ENCODE measurements at regions not wholly inside any gene's neighbourhood (a gene's known extent, or its start where the extent isn't known, plus 50 kb on each side); places are given as distances from the start of the nearest gene placed in this dataset.

DNA sequence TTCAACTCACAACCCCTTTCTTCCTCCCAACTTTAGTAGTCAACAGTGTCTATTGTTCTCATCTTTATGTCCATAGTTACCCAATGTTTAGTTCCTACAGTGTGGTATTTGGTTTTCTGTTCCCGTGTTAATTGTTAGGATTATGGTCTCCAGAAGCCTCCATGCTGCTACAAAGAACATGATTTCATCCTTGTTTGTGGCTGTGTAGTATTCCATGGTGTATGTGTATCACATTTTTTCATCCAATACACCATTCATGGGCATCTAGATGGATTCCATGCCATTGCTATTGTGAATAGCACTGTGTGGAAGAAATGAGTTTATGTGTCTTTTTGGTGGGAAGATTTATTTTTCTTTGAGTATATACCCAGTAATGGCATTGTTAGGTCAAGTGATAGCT, 420.3 kb downstream of the XYLT1 start:
- TF ChIP-seq, protein P1, sequence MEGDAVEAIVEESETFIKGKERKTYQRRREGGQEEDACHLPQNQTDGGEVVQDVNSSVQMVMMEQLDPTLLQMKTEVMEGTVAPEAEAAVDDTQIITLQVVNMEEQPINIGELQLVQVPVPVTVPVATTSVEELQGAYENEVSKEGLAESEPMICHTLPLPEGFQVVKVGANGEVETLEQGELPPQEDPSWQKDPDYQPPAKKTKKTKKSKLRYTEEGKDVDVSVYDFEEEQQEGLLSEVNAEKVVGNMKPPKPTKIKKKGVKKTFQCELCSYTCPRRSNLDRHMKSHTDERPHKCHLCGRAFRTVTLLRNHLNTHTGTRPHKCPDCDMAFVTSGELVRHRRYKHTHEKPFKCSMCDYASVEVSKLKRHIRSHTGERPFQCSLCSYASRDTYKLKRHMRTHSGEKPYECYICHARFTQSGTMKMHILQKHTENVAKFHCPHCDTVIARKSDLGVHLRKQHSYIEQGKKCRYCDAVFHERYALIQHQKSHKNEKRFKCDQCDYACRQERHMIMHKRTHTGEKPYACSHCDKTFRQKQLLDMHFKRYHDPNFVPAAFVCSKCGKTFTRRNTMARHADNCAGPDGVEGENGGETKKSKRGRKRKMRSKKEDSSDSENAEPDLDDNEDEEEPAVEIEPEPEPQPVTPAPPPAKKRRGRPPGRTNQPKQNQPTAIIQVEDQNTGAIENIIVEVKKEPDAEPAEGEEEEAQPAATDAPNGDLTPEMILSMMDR (IDR thresholded peaks at IDR 0.05) = no peak
- TF ChIP-seq ZNF423 (CRISPR knock-in tag; IDR thresholded peaks at IDR 0.05) = no peak

Data from WTC11 (cell line).